Erythroblast (primary cell): ENCODE measurements at regions not wholly inside any gene's neighbourhood (a gene's known extent, or its start where the extent isn't known, plus 50 kb on each side); places are given as distances from the start of the nearest gene placed in this dataset.

ENCODE experiments used
- GATA1 ChIP-seq: IDR thresholded peaks from 2 replicates; pipeline ENCODE4 v1.6.1; 2011; ENCODE audit warnings: low read depth, mild to moderate bottlenecking, control low read depth, low read length, moderate library complexity
- POLR2A ChIP-seq: IDR thresholded peaks from 2 replicates; pipeline ENCODE4 v1.6.1; 2011; ENCODE audit warnings: mild to moderate bottlenecking, low read length

DNA sequence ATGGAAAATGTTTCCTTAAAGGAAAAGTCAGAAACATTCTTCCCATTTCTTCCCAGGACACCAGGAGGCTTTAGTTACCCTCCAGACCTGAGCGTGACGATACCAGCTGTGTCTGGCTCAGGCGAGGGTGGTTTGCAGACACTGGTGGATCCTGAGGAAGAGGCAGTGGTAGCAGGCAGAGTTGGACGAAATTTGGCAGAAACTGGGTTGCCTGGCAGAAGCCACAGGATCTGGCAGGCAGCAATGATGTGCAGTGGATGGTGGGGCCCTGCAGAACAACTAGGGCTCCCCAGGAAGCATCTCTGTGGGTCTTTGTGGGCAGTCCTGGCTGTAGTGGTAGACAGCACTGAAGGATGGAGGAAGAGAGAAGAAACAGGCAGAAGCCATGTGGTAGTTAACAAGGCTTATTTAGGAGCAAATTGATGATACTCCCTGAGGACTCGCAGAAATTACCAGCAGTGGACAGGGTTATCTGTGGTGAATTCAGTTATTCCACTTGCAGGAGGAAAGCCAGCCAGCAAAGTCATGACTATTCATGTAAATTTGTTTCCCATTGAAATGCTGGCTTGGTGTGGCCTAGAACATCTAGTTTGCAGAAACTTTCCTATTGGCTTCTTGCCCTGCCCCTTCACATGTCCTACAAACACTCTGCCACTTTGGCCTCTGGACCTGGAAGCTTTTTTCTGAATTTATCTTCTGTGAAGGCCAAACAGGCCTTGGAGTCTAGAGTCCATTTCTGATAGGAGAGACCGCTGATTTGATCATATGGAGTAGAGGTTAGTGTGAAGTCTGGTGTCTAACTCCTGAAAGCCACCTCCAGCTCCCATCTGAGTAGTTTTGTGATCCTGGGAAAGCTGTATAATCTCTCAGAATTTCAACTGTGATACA lies 212.0 kb downstream of the DMRT2 start:
- TF ChIP-seq POLR2A (no peak), GATA1 (no peak)
